GM21526 (cell line): ENCODE measurements at regions not wholly inside any gene's neighbourhood (a gene's known extent, or its start where the extent isn't known, plus 50 kb on each side); places are given as distances from the start of the nearest gene placed in this dataset.
"Not testable (repeated sequence)": the region's sequence is repeated elsewhere in the genome, so short reads cannot be mapped to it uniquely, and the experiment has no call there.

Source experiments
- ATAC-seq: cut with Tn5 transposase; IDR thresholded peaks from one replicate; pipeline ENCODE4 v1.9.1; 2021; ENCODE audit warnings: moderate library complexity; ENCODE audit not compliant: unreplicated experiment, low FRiP score

DNA sequence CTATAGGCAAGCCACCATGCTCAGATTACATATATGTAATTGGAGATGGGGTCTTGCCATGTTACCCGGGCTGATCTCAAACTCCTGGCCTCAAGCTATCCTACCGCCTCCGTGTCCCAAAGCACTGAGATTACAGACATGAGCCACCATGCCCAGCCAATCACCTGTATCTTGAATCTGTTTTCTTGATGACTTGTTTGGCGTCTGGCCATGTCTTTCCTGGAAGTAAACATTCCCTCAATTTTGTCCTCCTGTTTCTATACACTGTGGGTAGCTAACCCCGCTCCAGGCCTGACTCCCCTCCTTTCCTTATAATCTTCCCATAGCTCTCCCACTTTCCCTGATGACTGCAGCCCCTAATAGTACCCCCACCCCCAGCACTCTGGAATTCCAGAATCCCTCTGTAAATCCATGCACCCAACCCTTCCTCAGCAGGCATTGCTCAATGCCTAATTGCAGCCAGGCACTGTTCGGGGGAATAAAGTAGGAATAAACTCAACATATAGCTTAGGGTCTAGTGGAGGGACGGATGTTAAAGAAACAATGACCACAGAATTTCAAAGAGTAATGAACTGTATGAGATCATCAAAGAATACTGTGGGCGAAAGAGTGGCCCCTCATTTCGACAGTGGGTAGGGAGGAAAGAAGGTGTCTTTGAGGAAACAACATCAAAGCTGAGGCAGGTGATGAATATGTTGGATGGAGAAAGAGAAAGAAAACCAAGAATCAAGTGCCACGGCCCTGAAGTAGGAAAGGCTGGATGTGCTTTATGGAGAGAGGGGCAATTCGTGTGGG lies 161.5 kb downstream of the ADSS2 start:
- no peak for ATAC-seq

DNA sequence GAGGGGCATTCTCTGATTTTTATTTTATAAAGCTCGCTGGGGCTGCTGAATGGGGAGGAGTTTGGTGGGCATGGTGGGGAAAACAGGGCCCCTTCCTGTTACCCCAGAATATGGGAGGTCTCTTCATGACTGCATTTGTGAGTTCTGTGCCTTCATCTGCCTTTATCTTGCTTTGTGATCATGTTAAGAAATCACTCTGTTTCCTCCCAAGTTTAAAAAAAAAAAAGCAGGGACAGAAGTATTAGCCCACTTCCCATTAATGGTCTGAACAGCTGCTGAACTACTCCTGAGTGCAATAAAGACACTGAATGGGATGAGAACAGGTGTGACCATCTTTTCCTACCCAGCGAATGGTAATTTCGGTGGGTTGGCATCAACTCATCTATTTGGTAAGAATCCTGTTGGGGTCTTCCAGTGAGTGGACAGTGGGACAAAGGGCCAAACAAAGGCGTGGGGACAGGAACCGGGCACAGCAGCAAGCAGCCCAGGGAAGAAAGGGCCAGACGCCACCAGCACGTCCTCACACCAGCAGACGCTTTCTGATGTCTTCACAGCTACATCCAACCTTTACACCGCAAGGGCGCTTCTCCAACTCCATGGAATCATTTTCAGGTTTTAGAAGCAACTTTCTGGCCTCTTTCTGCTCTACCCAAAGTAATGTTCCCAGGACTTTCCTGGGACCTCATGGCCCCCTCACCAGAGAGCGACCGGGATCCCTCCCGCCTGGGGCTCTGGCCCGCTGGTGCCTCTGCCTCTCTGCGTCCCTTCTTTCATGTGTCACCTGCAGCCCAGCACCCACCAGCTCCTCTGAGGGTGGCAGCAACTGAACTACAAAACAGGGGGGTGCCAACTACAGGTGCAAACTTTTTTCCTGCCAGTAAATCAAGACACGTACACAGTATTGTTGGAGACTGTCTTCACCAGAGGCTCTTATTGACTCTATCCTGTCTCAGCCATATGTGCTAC lies 160.2 kb downstream of the ADSS2 start:
- ATAC-seq: no peak

- no peak for ATAC-seq
Observed at GRCh38 chr1:244294599-244295224, 157.0 kb downstream of the ADSS2 start.

- no peak for ATAC-seq
Observed at GRCh38 chr1:244296003-244296402, 155.7 kb downstream of the ADSS2 start.

DNA sequence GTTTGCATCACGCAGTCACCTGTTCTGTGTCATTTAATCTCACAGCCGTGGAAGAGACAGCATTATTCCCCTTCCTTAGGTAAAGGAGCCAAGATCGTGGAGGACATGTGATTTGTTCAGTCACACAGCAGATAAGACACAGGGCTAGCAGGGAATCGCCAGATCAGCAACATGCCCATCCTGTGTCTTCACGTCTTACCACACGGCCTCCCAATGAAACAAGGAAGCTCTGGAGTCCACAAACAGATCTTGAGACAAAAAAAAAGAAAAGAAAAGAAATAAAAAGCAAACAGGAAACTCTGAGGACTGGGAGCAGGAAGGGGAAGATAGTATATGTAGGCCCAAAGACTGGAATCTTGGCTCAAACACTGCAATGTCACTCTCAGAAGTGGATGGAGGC lies 155.3 kb downstream of the ADSS2 start:
- no peak for ATAC-seq

- no peak for ATAC-seq
Observed at GRCh38 chr1:244297087-244297486, 154.6 kb downstream of the ADSS2 start.

DNA sequence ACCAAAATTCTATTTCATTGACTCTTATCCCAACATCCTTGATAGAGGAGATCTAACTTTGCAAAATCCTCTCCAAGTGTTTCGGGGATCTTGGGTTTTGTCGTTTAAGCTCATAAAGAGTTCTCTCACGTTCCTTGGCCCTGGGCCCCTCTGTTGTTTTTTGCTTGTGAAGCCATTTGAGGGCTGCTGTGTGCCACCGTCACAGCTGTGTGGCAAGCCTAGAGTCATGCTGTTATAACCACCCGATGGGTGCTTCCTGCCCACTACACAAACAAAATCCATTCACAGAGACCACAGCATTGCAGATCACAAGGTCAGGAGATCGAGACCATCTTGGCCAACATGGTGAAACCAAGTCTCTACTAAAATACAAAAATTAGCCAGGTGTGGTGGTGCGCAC lies 154.1 kb downstream of the ADSS2 start:
- ATAC-seq: no peak

DNA sequence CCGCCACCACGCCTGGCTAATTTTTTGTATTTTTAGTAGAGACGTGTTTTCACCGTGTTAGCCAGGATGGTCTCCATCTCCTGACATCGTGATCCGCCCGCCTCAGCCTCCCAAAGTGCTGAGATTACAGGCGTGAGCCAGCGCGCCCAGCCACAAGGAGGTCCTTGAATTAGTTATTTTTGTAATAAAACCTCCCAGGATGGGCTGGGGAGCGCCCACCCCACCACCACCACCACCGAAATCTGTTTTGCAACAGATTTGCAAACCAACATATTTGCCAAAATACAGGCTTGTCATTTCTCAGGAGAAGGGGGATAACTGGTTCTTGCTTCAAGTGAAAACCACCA lies 151.7 kb downstream of the ADSS2 start:
- ATAC-seq: not testable (repeated sequence)

DNA sequence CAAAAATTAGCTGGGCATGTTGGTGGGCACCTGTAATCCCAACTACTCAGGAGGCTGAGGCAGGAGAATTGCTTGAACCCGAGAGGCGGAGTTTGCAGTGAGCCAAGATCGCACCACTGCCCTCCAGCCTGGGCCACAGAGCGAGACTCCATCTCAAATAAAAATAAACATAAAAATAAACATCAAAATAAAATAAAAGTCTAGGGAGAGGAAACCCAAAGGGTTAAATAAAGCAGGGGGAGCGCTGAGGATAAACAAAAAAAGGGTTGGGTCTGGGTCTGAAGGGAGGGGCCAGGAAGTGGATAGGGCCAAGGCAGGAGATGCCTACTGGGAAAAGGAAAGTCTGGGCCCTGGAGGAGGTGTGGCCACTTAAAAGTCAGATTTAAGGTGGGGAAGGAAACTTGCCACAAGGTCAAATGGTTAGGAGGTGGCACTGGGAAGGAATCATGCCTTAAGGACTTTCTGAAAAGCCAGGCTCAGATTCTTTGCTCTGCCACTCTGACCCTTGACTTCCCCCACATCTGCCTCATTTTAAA lies 150.0 kb downstream of the ADSS2 start:
- ATAC-seq: no peak

GRCh38 chr1:244302876-244303609 lies 148.7 kb downstream of the ADSS2 start:
- no peak for ATAC-seq

DNA sequence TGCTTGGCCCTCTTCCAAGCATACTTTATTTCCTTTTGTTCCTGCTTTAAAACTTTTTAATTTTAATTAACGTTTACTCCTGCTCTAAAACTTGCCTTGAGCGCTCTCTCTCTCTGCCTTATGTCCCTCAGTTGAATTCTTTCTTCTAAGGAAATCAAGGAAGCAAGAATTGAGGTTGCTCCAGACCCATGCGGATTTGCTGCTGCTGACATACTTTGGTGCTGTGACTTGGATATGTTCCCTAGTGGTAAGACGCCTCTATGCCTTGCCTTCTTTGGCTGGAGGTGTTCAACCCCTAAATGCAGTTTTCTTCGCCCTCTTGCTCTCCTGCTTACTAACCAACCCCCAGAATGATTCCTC lies 148.1 kb downstream of the ADSS2 start:
- no peak for ATAC-seq

- ATAC-seq: no peak
Observed at GRCh38 chr1:244304156-244304555, 147.6 kb downstream of the ADSS2 start.

- ATAC-seq: no peak
Observed at GRCh38 chr1:244304656-244305055, 147.1 kb downstream of the ADSS2 start.

- no peak for ATAC-seq
Observed at GRCh38 chr1:244305776-244306341, 145.8 kb downstream of the ADSS2 start.

DNA sequence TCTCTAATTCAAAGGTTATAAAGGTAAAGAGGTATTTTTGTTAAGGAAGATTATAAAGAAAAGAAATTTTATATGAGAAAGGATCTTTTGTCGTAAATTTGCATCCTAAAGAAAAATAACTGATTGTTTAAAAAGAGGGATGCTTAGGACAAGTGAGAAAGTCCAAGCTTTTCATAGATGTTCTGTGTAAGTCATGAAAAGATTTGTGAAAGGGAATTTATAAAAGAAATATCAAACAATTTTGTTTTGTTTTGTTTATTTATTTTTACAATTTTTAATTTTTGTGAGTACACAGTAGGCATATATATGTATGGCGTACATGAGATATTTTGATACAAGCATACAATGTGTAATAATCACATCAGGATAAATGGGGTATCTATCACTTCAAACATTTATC lies 145.2 kb downstream of the ADSS2 start:
- ATAC-seq: no peak

DNA sequence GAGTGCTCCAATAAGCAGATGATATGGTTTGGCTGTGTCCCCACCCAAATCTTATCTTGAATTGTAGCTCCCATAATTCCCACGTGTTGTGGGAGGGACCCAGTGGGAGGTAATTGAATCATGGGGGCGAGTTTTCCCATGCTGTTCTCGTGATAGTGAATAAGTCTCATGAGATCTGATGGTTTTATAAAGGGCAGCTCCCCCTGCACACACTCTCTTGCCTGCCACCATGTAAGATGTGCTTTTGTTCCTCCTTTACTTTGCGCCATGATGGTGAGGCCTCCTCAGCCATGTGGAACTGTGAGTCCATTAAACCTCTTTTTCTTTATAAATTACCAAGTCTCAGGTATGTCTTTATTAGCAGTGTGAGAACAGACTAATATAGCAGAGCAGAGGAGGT lies 142.5 kb downstream of the ADSS2 start:
- ATAC-seq: not testable (repeated sequence)

DNA sequence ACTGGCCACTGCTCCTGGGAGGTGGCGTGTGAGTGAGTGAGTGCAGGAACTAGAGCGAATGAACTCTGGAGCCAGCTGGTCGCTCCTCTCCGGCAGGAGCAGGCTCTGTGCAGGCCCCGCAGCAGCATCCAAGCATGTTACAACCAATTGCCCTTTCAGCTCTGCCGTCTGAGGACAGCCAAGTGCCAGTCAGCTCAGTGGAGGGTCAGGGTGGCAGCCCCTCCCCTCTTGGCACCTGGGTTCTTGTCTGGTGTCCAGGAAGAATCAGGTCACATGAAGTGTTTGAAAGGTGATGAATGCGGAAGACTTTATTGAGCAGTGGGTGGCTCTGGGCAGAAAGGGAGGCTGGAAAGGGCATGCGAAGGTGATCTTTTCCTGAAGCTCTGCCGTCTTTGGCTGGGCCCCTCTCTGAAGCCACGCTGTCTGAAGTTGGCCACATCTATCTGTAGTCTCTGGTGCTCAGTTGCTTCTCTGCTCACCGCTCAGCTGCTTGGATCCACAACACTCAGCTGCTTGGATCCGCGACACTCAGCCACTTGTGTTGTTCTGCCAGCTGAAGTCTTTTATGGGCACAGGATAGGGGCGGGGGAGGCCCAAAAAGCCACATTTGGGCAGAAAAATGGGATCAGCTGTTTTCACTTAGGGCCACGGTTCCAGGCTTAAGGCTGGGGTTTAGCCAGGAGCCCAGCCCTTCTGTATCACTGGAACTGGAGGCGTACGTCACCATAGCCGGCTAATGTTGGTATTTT lies 139.8 kb downstream of the ADSS2 start:
- no peak for ATAC-seq

GRCh38 chr1:244313346-244313745 lies 138.4 kb downstream of the ADSS2 start:
- no peak for ATAC-seq

- ATAC-seq: no peak
Observed at GRCh38 chr1:244314921-244315559, 136.7 kb downstream of the ADSS2 start.
